ENCODE measurements at regions not wholly inside any gene's neighbourhood (a gene's known extent, or its start where the extent isn't known, plus 50 kb on each side); places are given as distances from the start of the nearest gene placed in this dataset.

GRCh38 chr19:32201211-32201610 lies 144.2 kb upstream of the ZNF507 start:
- 69% methylated on average over 2 of the region's 2 CpGs for WGBS (ENCODE audit: low lambda C conversion rate, missing lambda C conversion rate)
- H3K27ac ChIP-seq, result no peak overlapping the region
- H3K4me1 ChIP-seq (ENCODE audit: insufficient read depth), result no peaks in the 10 kb centered on the region
- H4K20me1 ChIP-seq (ENCODE audit: insufficient read depth, poor library complexity, severe bottlenecking), result no peaks in the 10 kb centered on the region
- no peaks in the 10 kb centered on the region for H3K9me2 ChIP-seq (replicated peaks; ENCODE audit: insufficient read depth)
- H3K9me3 ChIP-seq (ENCODE audit: low read depth), result no peaks in the 10 kb centered on the region
- no peak overlapping the region for H3K4me2 ChIP-seq
- no peaks in the 10 kb centered on the region for H3K79me2 ChIP-seq
- H3K4me3 ChIP-seq, result no peak overlapping the region
- no peaks in the 10 kb centered on the region for H3K27me3 ChIP-seq
- H2AFZ ChIP-seq, result no peak overlapping the region
- DNase-seq (ENCODE audit: low spot score), result no peak
- TF ChIP-seq, protein P1, sequence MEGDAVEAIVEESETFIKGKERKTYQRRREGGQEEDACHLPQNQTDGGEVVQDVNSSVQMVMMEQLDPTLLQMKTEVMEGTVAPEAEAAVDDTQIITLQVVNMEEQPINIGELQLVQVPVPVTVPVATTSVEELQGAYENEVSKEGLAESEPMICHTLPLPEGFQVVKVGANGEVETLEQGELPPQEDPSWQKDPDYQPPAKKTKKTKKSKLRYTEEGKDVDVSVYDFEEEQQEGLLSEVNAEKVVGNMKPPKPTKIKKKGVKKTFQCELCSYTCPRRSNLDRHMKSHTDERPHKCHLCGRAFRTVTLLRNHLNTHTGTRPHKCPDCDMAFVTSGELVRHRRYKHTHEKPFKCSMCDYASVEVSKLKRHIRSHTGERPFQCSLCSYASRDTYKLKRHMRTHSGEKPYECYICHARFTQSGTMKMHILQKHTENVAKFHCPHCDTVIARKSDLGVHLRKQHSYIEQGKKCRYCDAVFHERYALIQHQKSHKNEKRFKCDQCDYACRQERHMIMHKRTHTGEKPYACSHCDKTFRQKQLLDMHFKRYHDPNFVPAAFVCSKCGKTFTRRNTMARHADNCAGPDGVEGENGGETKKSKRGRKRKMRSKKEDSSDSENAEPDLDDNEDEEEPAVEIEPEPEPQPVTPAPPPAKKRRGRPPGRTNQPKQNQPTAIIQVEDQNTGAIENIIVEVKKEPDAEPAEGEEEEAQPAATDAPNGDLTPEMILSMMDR (IDR thresholded peaks at IDR 0.05; ENCODE audit: poor library complexity), result no peak
- TF ChIP-seq EZH2 (IDR thresholded peaks at IDR 0.05; ENCODE audit: borderline replicate concordance), result no peak
- TF ChIP-seq EZH2phosphoT487 (IDR thresholded peaks at IDR 0.05; ENCODE audit: low read depth, severe bottlenecking, unreplicated experiment), result no peak
- H3K36me3 ChIP-seq (replicated peaks; ENCODE audit: insufficient read depth, low read depth), result no peaks in the 10 kb centered on the region

DNA sequence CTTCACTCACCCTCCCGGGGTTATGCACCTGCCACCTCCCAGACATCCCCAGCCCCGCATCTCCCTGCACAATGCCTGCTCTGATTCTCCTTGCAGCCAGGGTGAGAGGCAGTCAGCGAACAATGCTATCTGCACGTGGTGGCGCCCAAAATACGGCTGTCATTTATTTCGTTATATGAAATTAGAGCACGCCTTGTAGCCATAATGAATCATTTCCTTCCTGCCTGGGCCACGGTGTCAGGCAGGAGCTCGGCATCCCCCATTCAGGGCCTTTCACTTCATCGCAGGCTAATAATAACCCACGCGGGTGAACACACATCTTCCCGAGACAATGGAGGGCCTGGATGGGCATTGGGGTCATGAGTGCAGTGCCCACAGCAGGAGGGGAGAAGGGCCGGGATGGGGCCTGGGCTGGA lies 143.8 kb upstream of the ZNF507 start:
- Histone ChIP-seq H3K4me1 (ENCODE audit: insufficient read depth) (no peaks in the 10 kb centered on the region), H3K9me3 (ENCODE audit: low read depth) (no peaks in the 10 kb centered on the region), H3K79me2 (no peaks in the 10 kb centered on the region), H3K36me3 (replicated peaks; ENCODE audit: insufficient read depth, low read depth) (no peaks in the 10 kb centered on the region), H4K20me1 (ENCODE audit: insufficient read depth, poor library complexity, severe bottlenecking) (no peaks in the 10 kb centered on the region), H2AFZ (no peak overlapping the region), H3K4me3 (no peak overlapping the region), H3K27me3 (no peaks in the 10 kb centered on the region), H3K4me2 (no peak overlapping the region), H3K27ac (no peak overlapping the region), H3K9me2 (replicated peaks; ENCODE audit: insufficient read depth) (no peaks in the 10 kb centered on the region)
- TF ChIP-seq, protein P1 (IDR thresholded peaks at IDR 0.05; ENCODE audit: poor library complexity), result no peak
- no peak for TF ChIP-seq EZH2 (IDR thresholded peaks at IDR 0.05; ENCODE audit: borderline replicate concordance)
- no peak for TF ChIP-seq EZH2phosphoT487 (IDR thresholded peaks at IDR 0.05; ENCODE audit: low read depth, severe bottlenecking, unreplicated experiment)
- WGBS (ENCODE audit: low lambda C conversion rate, missing lambda C conversion rate), result 86% methylated on average over 15 of the region's 15 CpGs
- DNase-seq (ENCODE audit: low spot score), result no peak

DNA sequence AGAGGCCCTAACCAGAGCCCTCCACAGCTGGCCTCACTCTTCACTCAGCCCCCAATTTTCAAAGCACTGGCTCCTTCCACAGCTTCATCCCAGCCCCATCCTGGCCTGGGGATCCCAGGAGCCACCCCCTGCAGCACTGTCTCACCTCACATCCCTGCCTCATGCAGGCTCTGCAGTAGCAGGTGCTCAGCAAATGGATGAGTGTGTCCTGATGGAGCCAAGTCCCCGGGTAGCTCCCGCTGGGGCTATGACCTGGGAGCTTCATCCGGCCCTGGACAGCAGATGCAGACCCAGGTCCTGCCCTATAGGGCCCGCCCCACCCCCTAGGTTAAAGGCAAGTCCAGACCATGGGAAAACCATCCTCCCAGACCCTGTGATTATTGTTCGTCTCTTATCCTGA lies 143.2 kb upstream of the ZNF507 start:
- H3K36me3 ChIP-seq (replicated peaks; ENCODE audit: insufficient read depth, low read depth), result no peaks in the 10 kb centered on the region
- 92% methylated on average over 5 of the region's 5 CpGs for WGBS (ENCODE audit: low lambda C conversion rate, missing lambda C conversion rate)
- DNase-seq (ENCODE audit: low spot score), result no peak

More for the DNA sequence above, 143.2 kb upstream of the ZNF507 start:
- no peak for TF ChIP-seq EZH2 (IDR thresholded peaks at IDR 0.05; ENCODE audit: borderline replicate concordance)
- TF ChIP-seq, protein P1 (IDR thresholded peaks at IDR 0.05; ENCODE audit: poor library complexity), result no peak
- TF ChIP-seq EZH2phosphoT487 (IDR thresholded peaks at IDR 0.05; ENCODE audit: low read depth, severe bottlenecking, unreplicated experiment), result no peak
- Histone ChIP-seq H3K4me2 (no peak overlapping the region), H3K9me2 (replicated peaks; ENCODE audit: insufficient read depth) (no peaks in the 10 kb centered on the region), H3K9me3 (ENCODE audit: low read depth) (no peaks in the 10 kb centered on the region), H3K4me3 (no peak overlapping the region), H4K20me1 (ENCODE audit: insufficient read depth, poor library complexity, severe bottlenecking) (no peaks in the 10 kb centered on the region), H3K27ac (no peak overlapping the region), H3K79me2 (no peaks in the 10 kb centered on the region), H2AFZ (no peak overlapping the region), H3K27me3 (no peaks in the 10 kb centered on the region), H3K4me1 (ENCODE audit: insufficient read depth) (no peaks in the 10 kb centered on the region)
